CD4-positive, alpha-beta T cell (primary cell): ENCODE measurements at regions not wholly inside any gene's neighbourhood (a gene's known extent, or its start where the extent isn't known, plus 50 kb on each side); places are given as distances from the start of the nearest gene placed in this dataset.

Source experiments
- ATAC-seq: fragments of 200-7000 bp; cut with Tn5 transposase; one replicate; pipeline ENCODE4 v1.10.0; 2022; ENCODE audit warnings: mild to moderate bottlenecking; ENCODE audit not compliant: poor library complexity
- CTCF ChIA-PET: fragments of 350-600 bp; sonication (Branson Sonifier 250); formaldehyde crosslinking; loops from one replicate; lab custom pipeline; 2021; ENCODE audit warnings: antibody characterized with exemption, inconsistent platforms; lab: Charles Lee
- POLR2A ChIA-PET: fragments of 350-600 bp; sonication (Branson Sonifier 250); formaldehyde crosslinking; loops from one replicate; lab custom pipeline; 2021; ENCODE audit warnings: antibody characterized with exemption, inconsistent platforms; lab: Charles Lee
- DNase-seq, 14 experiments: peaks; one replicate each; pipeline ENCODE4 v3.0.0-alpha.2; 2013 to 2020; ENCODE audit warnings: mixed read lengths in 2 of 14
- H3K27ac ChIP-seq, 2 donors: one replicate each; pipeline versions ENCODE4 v1.5.1 to v1.7.0; 2013; ENCODE audit warnings: low read length in 2 of 2, low read depth in 1 of 2, mild to moderate bottlenecking in 1 of 2
- H3K27me3 ChIP-seq, 2 experiments: 1 replicate in 1 of 2; 2 replicates in 1 of 2; pipeline versions ENCODE4 v1.6.1 to v1.7.0; 2013; ENCODE audit warnings: low read length in 2 of 2, control low read depth in 1 of 2, mild to moderate bottlenecking in 1 of 2, moderate library complexity in 1 of 2; ENCODE audit not compliant: insufficient read depth in 2 of 2, control insufficient read depth in 1 of 2
- H3K36me3 ChIP-seq: one replicate; pipeline ENCODE4 v1.6.1; 2013; ENCODE audit warnings: low read length, control low read depth; ENCODE audit not compliant: insufficient read depth
- H3K4me1 ChIP-seq: one replicate; pipeline ENCODE4 v1.6.1; 2013; ENCODE audit warnings: low read length, control low read depth; ENCODE audit not compliant: insufficient read depth
- H3K4me3 ChIP-seq: one replicate; pipeline ENCODE4 v1.5.1; 2013; ENCODE audit warnings: mild to moderate bottlenecking, low read length, moderate library complexity
- H3K9me3 ChIP-seq, 2 experiments: 1 replicate in 1 of 2; 2 replicates in 1 of 2; pipeline versions ENCODE4 v1.6.1 to v1.7.0; 2013; ENCODE audit warnings: low read length in 2 of 2, mild to moderate bottlenecking in 2 of 2, control low read depth in 1 of 2, moderate library complexity in 1 of 2; ENCODE audit not compliant: control insufficient read depth in 1 of 2, insufficient read depth in 1 of 2
- H3K27ac Mint-ChIP-seq: one replicate; pipeline ENCODE4 v1.8.0; 2020; ENCODE audit warnings: mixed read lengths
- H3K27me3 Mint-ChIP-seq: one replicate; pipeline ENCODE4 v1.8.0; 2021; ENCODE audit warnings: mixed read lengths
- H3K36me3 Mint-ChIP-seq: one replicate; pipeline ENCODE4 v1.8.0; 2021; ENCODE audit warnings: low read depth, mixed read lengths
- H3K4me1 Mint-ChIP-seq: one replicate; pipeline ENCODE4 v1.8.0; 2021; ENCODE audit warnings: low read depth, mixed read lengths
- H3K4me3 Mint-ChIP-seq: one replicate; pipeline ENCODE4 v1.8.0; 2020; ENCODE audit warnings: mild to moderate bottlenecking, mixed read lengths
- H3K9me3 Mint-ChIP-seq: one replicate; pipeline ENCODE4 v1.8.0; 2020; ENCODE audit warnings: mixed read lengths
- intact Hi-C, 2 experiments: fragments of 100-400 bp; cut with DNase I in 1 of 2; cut with micrococcal nuclease in 1 of 2; formaldehyde crosslinking; loops; one replicate each; pipeline versions ENCODE4 v1.15.1 to v1.9.0; 2023 to 2025; cut with DNase I, micrococcal nuclease
- TF ChIP-seq, protein P1 (sequence below): fragments of 200-600 bp; IDR thresholded peaks from one replicate; pipeline ENCODE4 v1.8.0; 2022; ENCODE audit warnings: antibody characterized with exemption, mild to moderate bottlenecking

DNA sequence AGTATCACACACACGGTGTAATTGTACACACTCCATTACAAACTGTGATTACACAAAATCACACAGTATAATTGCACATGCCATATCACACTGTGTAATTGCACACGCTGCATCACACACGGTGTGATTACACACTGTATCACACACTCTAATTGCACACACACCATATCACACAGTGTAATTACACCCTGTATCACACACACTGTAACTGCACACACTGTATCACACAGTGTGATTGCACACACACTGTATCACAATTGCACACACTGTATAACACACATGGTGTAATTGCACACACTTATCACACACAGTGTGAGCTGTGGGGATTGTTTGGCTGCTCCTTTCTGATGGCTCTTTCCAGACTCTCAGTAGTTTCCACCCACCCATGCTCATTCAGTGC, 162.6 kb upstream of the SGCG start:
- TF ChIP-seq, protein P1, sequence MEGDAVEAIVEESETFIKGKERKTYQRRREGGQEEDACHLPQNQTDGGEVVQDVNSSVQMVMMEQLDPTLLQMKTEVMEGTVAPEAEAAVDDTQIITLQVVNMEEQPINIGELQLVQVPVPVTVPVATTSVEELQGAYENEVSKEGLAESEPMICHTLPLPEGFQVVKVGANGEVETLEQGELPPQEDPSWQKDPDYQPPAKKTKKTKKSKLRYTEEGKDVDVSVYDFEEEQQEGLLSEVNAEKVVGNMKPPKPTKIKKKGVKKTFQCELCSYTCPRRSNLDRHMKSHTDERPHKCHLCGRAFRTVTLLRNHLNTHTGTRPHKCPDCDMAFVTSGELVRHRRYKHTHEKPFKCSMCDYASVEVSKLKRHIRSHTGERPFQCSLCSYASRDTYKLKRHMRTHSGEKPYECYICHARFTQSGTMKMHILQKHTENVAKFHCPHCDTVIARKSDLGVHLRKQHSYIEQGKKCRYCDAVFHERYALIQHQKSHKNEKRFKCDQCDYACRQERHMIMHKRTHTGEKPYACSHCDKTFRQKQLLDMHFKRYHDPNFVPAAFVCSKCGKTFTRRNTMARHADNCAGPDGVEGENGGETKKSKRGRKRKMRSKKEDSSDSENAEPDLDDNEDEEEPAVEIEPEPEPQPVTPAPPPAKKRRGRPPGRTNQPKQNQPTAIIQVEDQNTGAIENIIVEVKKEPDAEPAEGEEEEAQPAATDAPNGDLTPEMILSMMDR = no peak
- Histone ChIP-seq H3K27me3 (no peaks in the 10 kb centered on the region), H3K27ac (no peak overlapping the region), H3K36me3 (no peaks in the 10 kb centered on the region), H3K4me3 (no peak overlapping the region), H3K4me1 (no peaks in the 10 kb centered on the region), H3K9me3 (no peaks in the 10 kb centered on the region)
- no peak for ATAC-seq
- Mint-ChIP-seq H3K27ac (no peak overlapping the region), H3K27me3 (peaks cover 20% of the 10 kb centered on the region), H3K4me1 (no peaks in the 10 kb centered on the region), H3K9me3 (no peaks in the 10 kb centered on the region), H3K4me3 (no peak overlapping the region), H3K36me3 (no peaks in the 10 kb centered on the region)
- ChIA-PET CTCF (no interaction called here), POLR2A (no interaction called here)
- DNase-seq = no peak
- intact Hi-C loops = no loop called here

GRCh38 chr13:23020246-23020843, 160.4 kb upstream of the SGCG start:
- DNase-seq = peak in 8 of 14 experiments; percentile 1 to 57 (median 14)
- CTCF ChIA-PET = interaction anchor here (0.6 kb wide), 1 partner anchor 216 kb away, joined by 3 read pairs; no protein-coding TSS in a partner anchor
- no peaks in the 10 kb centered on the region for H3K9me3 ChIP-seq
- no peaks in the 10 kb centered on the region for H3K36me3 ChIP-seq
- peak; percentile 52 for ATAC-seq
- TF ChIP-seq, protein P1 = peak; percentile 72
- H3K4me3 ChIP-seq = no peak overlapping the region
- Mint-ChIP-seq H3K27me3 (peaks cover 20% of the 10 kb centered on the region), H3K4me3 (no peak overlapping the region), H3K9me3 (no peaks in the 10 kb centered on the region), H3K4me1 (no peaks in the 10 kb centered on the region), H3K36me3 (no peaks in the 10 kb centered on the region), H3K27ac (no peak overlapping the region)
- POLR2A ChIA-PET = no interaction called here
- no peaks in the 10 kb centered on the region for H3K27me3 ChIP-seq
- no peak overlapping the region for H3K27ac ChIP-seq
- H3K4me1 ChIP-seq = no peaks in the 10 kb centered on the region
- intact Hi-C loops = loop anchor here in 1 of 2 experiments (5.0 kb wide), 1 partner anchor 1383 kb away; no protein-coding TSS in a partner anchor

GRCh38 chr13:23021906-23022305, 158.9 kb upstream of the SGCG start:
- Mint-ChIP-seq H3K9me3 (no peaks in the 10 kb centered on the region), H3K27ac (no peak overlapping the region)
- POLR2A ChIA-PET = no interaction called here

More at GRCh38 chr13:23021906-23022305, 158.9 kb upstream of the SGCG start:
- intact Hi-C loops = loop anchor here in 1 of 2 experiments (5.0 kb wide), 1 partner anchor 1385 kb away; no protein-coding TSS in a partner anchor
- H3K27me3 ChIP-seq = no peaks in the 10 kb centered on the region
- H3K27ac ChIP-seq = no peak overlapping the region
- Mint-ChIP-seq H3K4me1 (no peaks in the 10 kb centered on the region), H3K27me3 (peaks cover 20% of the 10 kb centered on the region), H3K36me3 (no peaks in the 10 kb centered on the region), H3K4me3 (no peak overlapping the region)
- H3K4me3 ChIP-seq = no peak overlapping the region
- no peaks in the 10 kb centered on the region for H3K36me3 ChIP-seq
- ATAC-seq = no peak
- no peak for DNase-seq
- no peaks in the 10 kb centered on the region for H3K9me3 ChIP-seq
- TF ChIP-seq, protein P1 = no peak
- H3K4me1 ChIP-seq = no peaks in the 10 kb centered on the region
- CTCF ChIA-PET = no interaction called here
